ENCODE measurements at regions not wholly inside any gene's neighbourhood (a gene's known extent, or its start where the extent isn't known, plus 50 kb on each side); places are given as distances from the start of the nearest gene placed in this dataset.

GRCh38 chr3:780505-780904, 312.3 kb upstream of the CNTN6 start:
- Histone ChIP-seq H3K4me3 (no peak overlapping the region), H3K27me3 (no peaks in the 10 kb centered on the region), H3K36me3 (no peaks in the 10 kb centered on the region)

GRCh38 chr3:791442-791841, 301.4 kb upstream of the CNTN6 start:
- Histone ChIP-seq H3K4me1 (no peaks in the 10 kb centered on the region), H3K36me3 (no peaks in the 10 kb centered on the region), H3K27me3 (no peaks in the 10 kb centered on the region), H3K9me3 (replicated peaks) (no peaks in the 10 kb centered on the region), H3K27ac (no peak overlapping the region), H3K4me3 (no peak overlapping the region)
- DNase-seq, result no peak

More at GRCh38 chr3:780505-780904, 312.3 kb upstream of the CNTN6 start:
- Histone ChIP-seq H3K9me3 (replicated peaks) (no peaks in the 10 kb centered on the region), H3K27ac (no peak overlapping the region), H3K4me1 (0 out of 2 replicates have a peak, but pooled peaks cover under 1% of the 10 kb centered on the region)
- DNase-seq, result no peak

- H3K4me1 ChIP-seq, result no peaks in the 10 kb centered on the region
- H3K36me3 ChIP-seq, result no peaks in the 10 kb centered on the region
- H3K27me3 ChIP-seq, result no peaks in the 10 kb centered on the region
- DNase-seq, result peak in 1 of 2 experiments; percentile 6
- no peak overlapping the region for H3K27ac ChIP-seq
- no peaks in the 10 kb centered on the region for H3K9me3 ChIP-seq (replicated peaks)
- no peak overlapping the region for H3K4me3 ChIP-seq
Observed at GRCh38 chr3:792630-793029, 300.2 kb upstream of the CNTN6 start.

DNA sequence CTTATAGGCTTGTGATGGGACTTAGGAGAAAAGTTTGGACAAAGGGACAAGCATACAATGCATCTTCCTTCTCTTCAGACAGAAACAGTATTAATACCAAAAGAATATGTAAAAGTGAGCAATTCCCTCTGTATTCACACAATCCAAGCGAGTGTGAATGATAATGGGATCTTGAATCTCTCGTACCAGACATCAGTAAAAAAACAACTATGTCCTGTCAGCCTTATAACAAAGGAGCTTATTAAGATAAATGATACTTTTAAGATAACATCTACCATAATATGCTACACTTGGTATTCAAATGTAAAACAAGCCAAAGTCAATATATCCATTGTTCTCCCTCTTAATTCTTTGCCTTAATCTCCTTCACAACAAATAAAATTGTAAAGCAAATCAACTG, 288.6 kb upstream of the CNTN6 start:
- Histone ChIP-seq H3K27me3 (no peaks in the 10 kb centered on the region), H3K4me1 (no peaks in the 10 kb centered on the region), H3K36me3 (no peaks in the 10 kb centered on the region), H3K27ac (no peak overlapping the region), H3K4me3 (no peak overlapping the region), H3K9me3 (replicated peaks) (no peaks in the 10 kb centered on the region)
- no peak for DNase-seq

- H3K4me3 ChIP-seq, result no peak overlapping the region
- no peaks in the 10 kb centered on the region for H3K27me3 ChIP-seq
- no peaks in the 10 kb centered on the region for H3K36me3 ChIP-seq
- H3K27ac ChIP-seq, result no peak overlapping the region
- no peaks in the 10 kb centered on the region for H3K4me1 ChIP-seq
- DNase-seq, result no peak
- H3K9me3 ChIP-seq (replicated peaks), result no peaks in the 10 kb centered on the region
Observed at GRCh38 chr3:805326-805725, 287.5 kb upstream of the CNTN6 start.

GRCh38 chr3:806006-806405, 286.8 kb upstream of the CNTN6 start:
- Histone ChIP-seq H3K27ac (no peak overlapping the region), H3K4me3 (no peak overlapping the region), H3K9me3 (replicated peaks) (no peaks in the 10 kb centered on the region), H3K36me3 (no peaks in the 10 kb centered on the region), H3K4me1 (no peaks in the 10 kb centered on the region), H3K27me3 (no peaks in the 10 kb centered on the region)
- no peak for DNase-seq

DNA sequence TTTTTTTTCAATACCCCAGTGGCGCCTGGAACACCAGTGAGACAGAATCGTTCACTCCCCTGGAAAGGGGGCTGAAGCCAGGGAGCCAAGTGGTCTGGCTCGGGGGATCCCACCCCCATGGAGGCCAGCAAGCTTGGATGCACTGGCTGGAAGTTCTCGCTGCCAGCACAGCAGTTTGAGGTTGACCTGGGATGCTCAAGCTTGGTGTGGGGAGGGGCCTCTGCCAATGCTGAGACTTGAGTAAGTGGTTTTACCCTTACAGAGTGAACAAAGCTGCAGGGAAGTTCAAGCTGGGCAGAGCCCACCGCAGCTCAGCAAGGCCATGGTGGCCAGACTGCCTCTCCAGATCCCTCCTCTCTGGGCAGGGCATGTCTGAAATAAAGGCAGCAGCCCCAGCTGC, 276.2 kb upstream of the CNTN6 start:
- DNase-seq, result no peak
- Histone ChIP-seq H3K9me3 (replicated peaks) (no peaks in the 10 kb centered on the region), H3K4me1 (no peaks in the 10 kb centered on the region)

GRCh38 chr3:834679-835078, 258.1 kb upstream of the CNTN6 start:
- Histone ChIP-seq H3K36me3 (no peaks in the 10 kb centered on the region), H3K4me1 (no peaks in the 10 kb centered on the region), H3K4me3 (no peak overlapping the region), H3K27ac (no peak overlapping the region), H3K9me3 (replicated peaks) (no peaks in the 10 kb centered on the region), H3K27me3 (no peaks in the 10 kb centered on the region)
- DNase-seq, result no peak

More for the DNA sequence above, 276.2 kb upstream of the CNTN6 start:
- no peak overlapping the region for H3K4me3 ChIP-seq
- no peaks in the 10 kb centered on the region for H3K36me3 ChIP-seq
- H3K27me3 ChIP-seq, result no peaks in the 10 kb centered on the region
- no peak overlapping the region for H3K27ac ChIP-seq

- Histone ChIP-seq H3K4me1 (no peaks in the 10 kb centered on the region), H3K4me3 (no peak overlapping the region), H3K36me3 (no peaks in the 10 kb centered on the region), H3K27me3 (no peaks in the 10 kb centered on the region), H3K27ac (no peak overlapping the region), H3K9me3 (replicated peaks) (no peaks in the 10 kb centered on the region)
- DNase-seq, result no peak
Observed at GRCh38 chr3:835096-835495, 257.7 kb upstream of the CNTN6 start.

DNA sequence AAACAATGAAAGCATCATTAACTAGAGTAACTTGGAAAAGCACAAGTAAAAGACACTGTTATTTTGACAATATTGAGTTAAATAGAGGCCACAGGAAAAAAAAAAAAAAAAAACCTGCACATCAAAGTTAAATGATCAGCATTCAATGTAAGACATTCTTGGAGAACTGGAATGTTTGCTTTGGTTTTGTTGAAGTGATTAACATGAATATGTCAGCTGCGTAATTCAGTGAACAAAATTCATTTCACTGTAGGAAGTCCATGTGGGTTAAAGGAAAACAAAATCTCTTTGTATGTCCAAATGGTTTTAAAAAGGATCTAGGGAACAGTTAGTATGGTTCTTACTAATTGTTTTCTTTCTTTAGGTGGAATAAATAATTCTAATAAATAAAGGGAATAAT, 252.8 kb upstream of the CNTN6 start:
- Histone ChIP-seq H3K9me3 (replicated peaks) (no peaks in the 10 kb centered on the region), H3K4me1 (no peaks in the 10 kb centered on the region), H3K27me3 (no peaks in the 10 kb centered on the region), H3K36me3 (no peaks in the 10 kb centered on the region), H3K4me3 (no peak overlapping the region), H3K27ac (no peak overlapping the region)
- no peak for DNase-seq

- Histone ChIP-seq H3K9me3 (replicated peaks) (no peaks in the 10 kb centered on the region), H3K36me3 (no peaks in the 10 kb centered on the region), H3K27ac (no peak overlapping the region), H3K4me3 (no peak overlapping the region), H3K27me3 (no peaks in the 10 kb centered on the region), H3K4me1 (no peaks in the 10 kb centered on the region)
- DNase-seq, result no peak
Observed at GRCh38 chr3:851098-851790, 241.6 kb upstream of the CNTN6 start.

- Histone ChIP-seq H3K27ac (no peak overlapping the region), H3K36me3 (no peaks in the 10 kb centered on the region), H3K4me1 (no peaks in the 10 kb centered on the region), H3K9me3 (replicated peaks) (no peaks in the 10 kb centered on the region), H3K4me3 (no peak overlapping the region), H3K27me3 (no peaks in the 10 kb centered on the region)
- DNase-seq, result peak in 1 of 2 experiments; percentile 6
Observed at GRCh38 chr3:852033-852432, 240.8 kb upstream of the CNTN6 start.

DNA sequence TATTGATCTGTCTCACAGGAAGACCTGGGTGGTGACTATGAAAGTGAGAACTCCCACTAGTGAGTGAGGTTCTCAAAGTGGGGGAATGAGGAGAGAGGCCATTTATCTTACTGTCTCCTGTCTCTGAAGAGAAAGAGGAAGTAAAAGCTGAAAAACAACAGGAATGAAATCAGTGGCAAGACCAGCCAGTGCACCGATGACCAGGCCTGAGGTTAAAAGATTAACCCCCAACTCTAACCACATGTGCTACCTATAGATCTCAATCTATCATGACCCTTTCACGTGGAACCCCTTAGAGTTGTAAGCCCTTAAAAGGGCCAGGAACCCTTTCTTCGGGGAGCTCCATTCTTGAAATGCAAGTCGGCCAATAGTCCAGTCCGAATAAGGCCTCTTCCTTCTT, 239.3 kb upstream of the CNTN6 start:
- no peak for DNase-seq
- no peak overlapping the region for H3K4me3 ChIP-seq
- H3K4me1 ChIP-seq, result no peaks in the 10 kb centered on the region
- H3K27ac ChIP-seq, result no peak overlapping the region
- no peaks in the 10 kb centered on the region for H3K36me3 ChIP-seq
- H3K27me3 ChIP-seq, result no peaks in the 10 kb centered on the region
- no peaks in the 10 kb centered on the region for H3K9me3 ChIP-seq (replicated peaks)

DNA sequence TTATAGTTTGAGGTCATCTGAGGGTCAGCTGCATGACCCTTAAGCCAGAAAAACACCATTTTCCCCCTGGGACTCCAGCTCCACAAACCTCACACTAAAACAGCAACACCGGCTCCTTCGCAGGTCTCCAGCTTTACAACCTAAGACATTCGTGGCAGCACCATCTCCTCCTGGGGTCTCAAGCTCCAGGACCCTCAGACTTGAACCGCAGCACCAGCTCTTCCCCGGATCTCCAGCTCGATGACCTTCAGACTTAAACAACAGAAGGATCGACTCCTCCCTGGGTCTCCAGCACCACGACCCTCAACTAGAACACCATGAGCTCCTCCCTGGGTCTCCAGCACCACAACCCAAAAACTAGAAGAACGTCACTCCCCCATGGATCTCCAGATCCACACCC, 233.7 kb upstream of the CNTN6 start:
- Histone ChIP-seq H3K4me1 (no peaks in the 10 kb centered on the region), H3K9me3 (replicated peaks) (no peaks in the 10 kb centered on the region), H3K27ac (no peak overlapping the region), H3K4me3 (no peak overlapping the region), H3K36me3 (no peaks in the 10 kb centered on the region), H3K27me3 (no peaks in the 10 kb centered on the region)
- DNase-seq, result no peak

DNA sequence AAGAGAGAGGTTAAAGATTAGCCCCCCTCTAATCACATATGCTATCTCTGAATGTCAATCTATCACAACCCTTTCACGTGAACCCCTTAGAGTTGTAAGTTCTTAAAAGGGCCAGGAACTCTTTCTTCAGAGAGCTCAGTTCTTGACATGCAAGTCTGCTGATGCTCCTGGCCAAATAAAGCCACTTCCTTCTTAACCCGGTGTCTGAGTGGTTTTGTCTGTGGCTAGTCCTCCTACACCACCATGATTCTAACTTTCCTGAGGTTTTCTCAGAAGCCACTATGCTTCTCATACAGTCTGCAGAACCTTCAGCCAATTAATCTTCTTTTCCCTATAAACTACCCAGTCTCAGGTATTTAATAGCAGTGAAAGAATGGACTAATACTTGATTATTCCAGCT, 231.1 kb upstream of the CNTN6 start:
- Histone ChIP-seq H3K36me3 (no peaks in the 10 kb centered on the region), H3K27ac (no peak overlapping the region), H3K27me3 (no peaks in the 10 kb centered on the region), H3K4me1 (no peaks in the 10 kb centered on the region), H3K9me3 (replicated peaks) (no peaks in the 10 kb centered on the region), H3K4me3 (no peak overlapping the region)
- no peak for DNase-seq

GRCh38 chr3:869269-869668, 223.6 kb upstream of the CNTN6 start:
- Histone ChIP-seq H3K4me3 (no peak overlapping the region), H3K4me1 (no peaks in the 10 kb centered on the region), H3K27me3 (no peaks in the 10 kb centered on the region), H3K36me3 (no peaks in the 10 kb centered on the region), H3K9me3 (replicated peaks) (no peaks in the 10 kb centered on the region), H3K27ac (no peak overlapping the region)
- DNase-seq, result no peak

All from SJCRH30 (cell line).